H9 (cell line): ENCODE measurements at regions not wholly inside any gene's neighbourhood (a gene's known extent, or its start where the extent isn't known, plus 50 kb on each side); places are given as distances from the start of the nearest gene placed in this dataset.

Experiments used
- DNase-seq: peaks from one replicate; pipeline ENCODE4 v3.0.0-alpha.2; 2017
- H2AFZ ChIP-seq: one replicate; pipeline ENCODE4 v1.6.1; 2013; ENCODE audit warnings: mild to moderate bottlenecking, low read length, control low read depth, moderate library complexity
- H2AK5ac ChIP-seq: 2 replicates; pipeline ENCODE4 v1.6.1; 2013; ENCODE audit warnings: low read length, control low read depth, mixed read lengths; ENCODE audit not compliant: insufficient read length
- H2BK120ac ChIP-seq: one replicate; pipeline ENCODE4 v1.6.1; 2013; ENCODE audit warnings: low read depth, mild to moderate bottlenecking, low read length, control low read depth, inconsistent platforms; ENCODE audit not compliant: poor library complexity, severe bottlenecking
- H2BK12ac ChIP-seq: 2 replicates; pipeline ENCODE4 v1.6.1; 2013; ENCODE audit warnings: low read length, control low read depth, mixed read lengths, low read depth; ENCODE audit not compliant: insufficient read length
- H2BK15ac ChIP-seq: 2 replicates; pipeline ENCODE4 v1.6.1; 2013; ENCODE audit warnings: low read depth, low read length, control low read depth
- H2BK20ac ChIP-seq: one replicate; pipeline ENCODE4 v1.6.1; 2013; ENCODE audit warnings: low read depth, mild to moderate bottlenecking, low read length, control low read depth, inconsistent platforms; ENCODE audit not compliant: poor library complexity, severe bottlenecking
- H2BK5ac ChIP-seq: 2 replicates; pipeline ENCODE4 v1.6.1; 2013; ENCODE audit warnings: low read length, control low read depth, mixed read lengths; ENCODE audit not compliant: insufficient read length
- H3K14ac ChIP-seq: 2 replicates; pipeline ENCODE4 v1.6.1; 2013; ENCODE audit warnings: low read length, control low read depth; ENCODE audit not compliant: insufficient read depth
- H3K18ac ChIP-seq: 2 replicates; pipeline ENCODE4 v1.6.1; 2013; ENCODE audit warnings: low read depth, mild to moderate bottlenecking, mixed read lengths, low read length, control low read depth; ENCODE audit not compliant: insufficient read length
- H3K23ac ChIP-seq: 2 replicates; pipeline ENCODE4 v1.6.1; 2013; ENCODE audit warnings: low read length, control low read depth, mixed read lengths, low read depth; ENCODE audit not compliant: insufficient read length
- H3K23me2 ChIP-seq: 2 replicates; pipeline ENCODE4 v1.6.1; 2013; ENCODE audit warnings: low read depth, mild to moderate bottlenecking, mixed read lengths, low read length, control low read depth; ENCODE audit not compliant: insufficient read length, poor library complexity, severe bottlenecking
- H3K27ac ChIP-seq: 2 replicates; pipeline ENCODE4 v1.5.1; 2013; ENCODE audit warnings: low read length, control low read depth, mixed read lengths, low read depth; ENCODE audit not compliant: insufficient read length
- H3K27me3 ChIP-seq: 2 replicates; pipeline ENCODE4 v1.6.1; 2013; ENCODE audit warnings: low read length, control low read depth, inconsistent platforms; ENCODE audit not compliant: insufficient read depth
- H3K4ac ChIP-seq: 2 replicates; pipeline ENCODE4 v1.6.1; 2013; ENCODE audit warnings: low read depth, mild to moderate bottlenecking, control low read depth, inconsistent platforms, low read length, moderate library complexity
- H3K4me1 ChIP-seq: 2 replicates; pipeline ENCODE4 v1.6.1; 2013; ENCODE audit warnings: low read length, control low read depth, inconsistent platforms; ENCODE audit not compliant: insufficient read depth
- H3K4me2 ChIP-seq: 2 replicates; pipeline ENCODE4 v1.6.1; 2013; ENCODE audit warnings: low read length, control low read depth, mixed read lengths; ENCODE audit not compliant: insufficient read length, insufficient read depth
- H3K56ac ChIP-seq: 2 replicates; pipeline ENCODE4 v1.6.1; 2013; ENCODE audit warnings: low read depth, mild to moderate bottlenecking, mixed read lengths, low read length, control low read depth; ENCODE audit not compliant: insufficient read length
- H3K79me1 ChIP-seq: 2 replicates; pipeline ENCODE4 v1.6.1; 2013; ENCODE audit warnings: low read depth, mild to moderate bottlenecking, moderate library complexity, low read length, control low read depth, inconsistent platforms; ENCODE audit not compliant: insufficient read depth, poor library complexity, severe bottlenecking
- H3K79me2 ChIP-seq: 2 replicates; pipeline ENCODE4 v1.6.1; 2013; ENCODE audit warnings: low read length, control low read depth, inconsistent platforms; ENCODE audit not compliant: insufficient read depth
- H3K9ac ChIP-seq: 2 replicates; pipeline ENCODE4 v1.6.1; 2013; ENCODE audit warnings: low read length, control low read depth, mixed read lengths; ENCODE audit not compliant: insufficient read length; ENCODE audit errors: extremely low read depth
- H3K9me3 ChIP-seq: one replicate; pipeline ENCODE4 v1.6.1; 2013; ENCODE audit warnings: low read depth, low read length, inconsistent platforms; ENCODE audit not compliant: control insufficient read depth
- H3T11ph ChIP-seq: one replicate; pipeline ENCODE4 v1.6.1; 2013; ENCODE audit warnings: mild to moderate bottlenecking, low read length, control low read depth, inconsistent platforms
- H4K20me1 ChIP-seq: one replicate; pipeline ENCODE4 v1.6.1; 2013; ENCODE audit not compliant: control insufficient read depth, insufficient read length, insufficient read depth
- H4K5ac ChIP-seq: 2 replicates; pipeline ENCODE4 v1.6.1; 2013; ENCODE audit warnings: low read depth, mild to moderate bottlenecking, mixed read lengths, low read length, control low read depth; ENCODE audit not compliant: insufficient read length
- H4K8ac ChIP-seq: replicated peaks from 2 replicates; pipeline ENCODE4 v1.6.1; 2013; ENCODE audit warnings: low read length, control low read depth, mixed read lengths, low read depth; ENCODE audit not compliant: insufficient read length
- H4K91ac ChIP-seq: 2 replicates; pipeline ENCODE4 v1.6.1; 2013; ENCODE audit warnings: low read depth, mild to moderate bottlenecking, moderate library complexity, mixed read lengths, low read length, control low read depth; ENCODE audit not compliant: insufficient read length
- H3K27ac Mint-ChIP-seq, 3 experiments: 2 replicates in 2 of 3; 3 replicates in 1 of 3; pipeline ENCODE4 v1.8.0; 2020 to 2021; ENCODE audit warnings: mixed read lengths in 3 of 3, mild to moderate bottlenecking in 1 of 3, moderate library complexity in 1 of 3
- H3K27me3 Mint-ChIP-seq: 2 replicates; pipeline ENCODE4 v1.8.0; 2021; ENCODE audit warnings: low read depth, mild to moderate bottlenecking, moderate library complexity, mixed read lengths
- H3K36me3 Mint-ChIP-seq, 3 experiments: 2 replicates in 2 of 3; 3 replicates in 1 of 3; pipeline ENCODE4 v1.8.0; 2020 to 2021; ENCODE audit warnings: low read depth in 3 of 3, mixed read lengths in 3 of 3; ENCODE audit not compliant: insufficient read depth in 1 of 3
- H3K4me1 Mint-ChIP-seq, 2 experiments: 2 replicates each; pipeline ENCODE4 v1.8.0; 2020; ENCODE audit warnings: mixed read lengths in 2 of 2
- H3K4me3 Mint-ChIP-seq, 2 experiments: 2 replicates in 1 of 2; 3 replicates in 1 of 2; pipeline ENCODE4 v1.8.0; 2020 to 2021; ENCODE audit warnings: mild to moderate bottlenecking in 2 of 2, mixed read lengths in 2 of 2, moderate library complexity in 1 of 2
- H3K9me3 Mint-ChIP-seq, 2 experiments: 2 replicates in 1 of 2; 3 replicates in 1 of 2; pipeline ENCODE4 v1.8.0; 2020; ENCODE audit warnings: mild to moderate bottlenecking in 2 of 2, mixed read lengths in 2 of 2, moderate library complexity in 1 of 2
- WGBS: extraction: QIAGEN DNeasy Blood & Tissue Kit; methylation state at CpG from one replicate; pipeline ENCODE4 v1.1.7; 2013; ENCODE audit warnings: missing lambda C conversion rate, low lambda C conversion rate, mixed read lengths; ENCODE audit not compliant: insufficient read length; ENCODE audit errors: extremely low coverage; 5-methylcytosine and 5-hydroxymethylcytosine counted together
- TF ChIP-seq, protein P1 (sequence below): fragments of 200-600 bp; sonication (generic); conservative IDR thresholded peaks from 3 replicates; pipeline ENCODE4 v1.8.0; 2021; ENCODE audit warnings: antibody characterized with exemption, mild to moderate bottlenecking

DNA sequence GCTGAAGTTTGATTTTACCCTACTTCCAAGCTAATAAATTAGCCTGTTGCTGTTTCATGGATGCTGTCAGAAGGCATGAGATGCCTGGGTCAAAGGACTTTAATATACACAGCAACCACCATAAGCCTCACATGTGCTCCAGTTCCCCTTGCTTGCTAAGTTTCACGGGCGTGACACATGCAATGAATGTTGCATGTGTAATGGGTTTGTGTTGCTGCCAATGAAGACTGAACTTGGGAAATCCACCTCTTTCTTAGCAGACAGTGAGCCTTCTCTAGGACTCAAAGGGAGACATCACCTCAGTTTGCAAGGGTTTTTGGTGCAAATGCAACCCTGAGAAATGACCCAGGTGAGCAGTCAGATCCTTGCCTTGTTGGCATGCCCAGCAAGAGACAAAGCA is 505.5 kb upstream of the PODXL start:
- H3K79me2 ChIP-seq: no peaks in the 10 kb centered on the region
- no peak overlapping the region for H2BK5ac ChIP-seq
- no peak overlapping the region for H2BK15ac ChIP-seq
- no peak overlapping the region for H2AFZ ChIP-seq
- TF ChIP-seq, protein P1, sequence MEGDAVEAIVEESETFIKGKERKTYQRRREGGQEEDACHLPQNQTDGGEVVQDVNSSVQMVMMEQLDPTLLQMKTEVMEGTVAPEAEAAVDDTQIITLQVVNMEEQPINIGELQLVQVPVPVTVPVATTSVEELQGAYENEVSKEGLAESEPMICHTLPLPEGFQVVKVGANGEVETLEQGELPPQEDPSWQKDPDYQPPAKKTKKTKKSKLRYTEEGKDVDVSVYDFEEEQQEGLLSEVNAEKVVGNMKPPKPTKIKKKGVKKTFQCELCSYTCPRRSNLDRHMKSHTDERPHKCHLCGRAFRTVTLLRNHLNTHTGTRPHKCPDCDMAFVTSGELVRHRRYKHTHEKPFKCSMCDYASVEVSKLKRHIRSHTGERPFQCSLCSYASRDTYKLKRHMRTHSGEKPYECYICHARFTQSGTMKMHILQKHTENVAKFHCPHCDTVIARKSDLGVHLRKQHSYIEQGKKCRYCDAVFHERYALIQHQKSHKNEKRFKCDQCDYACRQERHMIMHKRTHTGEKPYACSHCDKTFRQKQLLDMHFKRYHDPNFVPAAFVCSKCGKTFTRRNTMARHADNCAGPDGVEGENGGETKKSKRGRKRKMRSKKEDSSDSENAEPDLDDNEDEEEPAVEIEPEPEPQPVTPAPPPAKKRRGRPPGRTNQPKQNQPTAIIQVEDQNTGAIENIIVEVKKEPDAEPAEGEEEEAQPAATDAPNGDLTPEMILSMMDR: no peak
- Mint-ChIP-seq H3K27ac (no peak overlapping the region), H3K4me1 (peaks cover 12 to 14% of the 10 kb centered on the region in 2 experiments; a peak in 3 of 4 replicates), H3K27me3 (peaks cover 3% of the 10 kb centered on the region), H3K4me3 (no peak overlapping the region; a peak in 1 of 5 replicates), H3K9me3 (peaks cover 10 to 13% of the 10 kb centered on the region in 2 experiments; a peak in 4 of 5 replicates), H3K36me3 (peaks cover 0 to 16% (median 5%) of the 10 kb centered on the region in 3 experiments; a peak in 4 of 7 replicates)
- no peak overlapping the region for H3K4ac ChIP-seq
- no peak overlapping the region for H3K27ac ChIP-seq
- no peak overlapping the region for H2BK12ac ChIP-seq
- no peak overlapping the region for H3K18ac ChIP-seq
- no peak overlapping the region for H3K23ac ChIP-seq
- H3K4me1 ChIP-seq: no peaks in the 10 kb centered on the region
- H4K8ac ChIP-seq: no peak overlapping the region
- H3K27me3 ChIP-seq: no peaks in the 10 kb centered on the region
- H4K91ac ChIP-seq: no peak overlapping the region
- no peaks in the 10 kb centered on the region for H3K79me1 ChIP-seq
- no peak overlapping the region for H3T11ph ChIP-seq
- no peak overlapping the region for H3K4me2 ChIP-seq
- no peak for DNase-seq
- H3K56ac ChIP-seq: no peak overlapping the region
- H3K14ac ChIP-seq: no peak overlapping the region
- H2BK120ac ChIP-seq: no peak overlapping the region
- no peak overlapping the region for H2BK20ac ChIP-seq
- H2AK5ac ChIP-seq: no peak overlapping the region
- H3K9ac ChIP-seq: no peak overlapping the region
- no peaks in the 10 kb centered on the region for H4K20me1 ChIP-seq
- no CpG with 5 or more reads among the region's 2 CpGs for WGBS
- H3K9me3 ChIP-seq: no peaks in the 10 kb centered on the region
- H3K23me2 ChIP-seq: no peaks in the 10 kb centered on the region
- H4K5ac ChIP-seq: no peak overlapping the region
